Mesenchymal stem cell (in vitro differentiated cells and primary cell): ENCODE measurements at regions not wholly inside any gene's neighbourhood (a gene's known extent, or its start where the extent isn't known, plus 50 kb on each side); places are given as distances from the start of the nearest gene placed in this dataset.
A peak's percentile ranks its signal among the peaks of the same experiment; 100 is the strongest.

Source experiments
- DNase-seq: peaks from one replicate; pipeline ENCODE4 v3.0.0-alpha.2; 2013
- H2AFZ ChIP-seq: one replicate; pipeline ENCODE4 v1.6.1; 2013; ENCODE audit warnings: low read depth, mild to moderate bottlenecking, control low read depth, inconsistent platforms, low read length, moderate library complexity
- H2AK5ac ChIP-seq: 2 replicates; pipeline ENCODE4 v1.6.1; 2013; ENCODE audit warnings: low read length, moderate library complexity, mild to moderate bottlenecking, inconsistent platforms; ENCODE audit not compliant: severe bottlenecking
- H2BK120ac ChIP-seq: one replicate; pipeline ENCODE4 v1.6.1; 2013; ENCODE audit warnings: low read depth, mild to moderate bottlenecking, inconsistent platforms, low read length, moderate library complexity
- H2BK12ac ChIP-seq, 2 experiments: one replicate each; pipeline ENCODE4 v1.6.1; 2013; ENCODE audit warnings: inconsistent platforms in 2 of 2, low read length in 2 of 2, mild to moderate bottlenecking in 2 of 2, moderate library complexity in 2 of 2, control low read depth in 1 of 2
- H2BK15ac ChIP-seq: one replicate; pipeline ENCODE4 v1.6.1; 2013; ENCODE audit warnings: mild to moderate bottlenecking, low read depth, inconsistent platforms; ENCODE audit not compliant: poor library complexity, severe bottlenecking
- H2BK5ac ChIP-seq: 2 replicates; pipeline ENCODE4 v1.6.1; 2013; ENCODE audit warnings: low read depth, mild to moderate bottlenecking, low read length, control low read depth, inconsistent platforms; ENCODE audit not compliant: poor library complexity, severe bottlenecking
- H3K14ac ChIP-seq, 2 experiments: one replicate each; pipeline ENCODE4 v1.6.1; 2013; ENCODE audit warnings: inconsistent platforms in 2 of 2, low read length in 2 of 2, control low read depth in 1 of 2, mild to moderate bottlenecking in 1 of 2, moderate library complexity in 1 of 2
- H3K18ac ChIP-seq, 2 experiments: one replicate each; pipeline ENCODE4 v1.6.1; 2013; ENCODE audit warnings: inconsistent platforms in 2 of 2, low read length in 2 of 2, control low read depth in 1 of 2, low read depth in 1 of 2, mild to moderate bottlenecking in 1 of 2
- H3K23ac ChIP-seq, 2 experiments: one replicate each; pipeline ENCODE4 v1.6.1; 2013; ENCODE audit warnings: inconsistent platforms in 2 of 2, low read length in 2 of 2, mild to moderate bottlenecking in 2 of 2, moderate library complexity in 2 of 2, control low read depth in 1 of 2
- H3K27ac ChIP-seq: 2 replicates; pipeline ENCODE4 v1.5.1; 2013; ENCODE audit warnings: mild to moderate bottlenecking, moderate library complexity, low read length, control low read depth, inconsistent platforms; ENCODE audit not compliant: poor library complexity, severe bottlenecking
- H3K27me3 ChIP-seq, 2 experiments: 2 replicates each; pipeline versions ENCODE4 v1.6.1 to v1.7.0; 2013; ENCODE audit warnings: low read length in 2 of 2, mild to moderate bottlenecking in 2 of 2, moderate library complexity in 2 of 2, control low read depth in 1 of 2, inconsistent platforms in 1 of 2; ENCODE audit not compliant: control insufficient read depth in 1 of 2, insufficient read depth in 1 of 2
- H3K36me3 ChIP-seq, 2 experiments: 2 replicates each; pipeline versions ENCODE4 v1.6.1 to v1.7.0; 2013; ENCODE audit warnings: low read length in 2 of 2, control low read depth in 1 of 2, inconsistent platforms in 1 of 2, low read depth in 1 of 2, mild to moderate bottlenecking in 1 of 2; ENCODE audit not compliant: insufficient read depth in 2 of 2, control insufficient read depth in 1 of 2
- H3K4ac ChIP-seq, 2 experiments: one replicate each; pipeline ENCODE4 v1.6.1; 2013; ENCODE audit warnings: inconsistent platforms in 2 of 2, low read length in 2 of 2, mild to moderate bottlenecking in 2 of 2, moderate library complexity in 2 of 2, control low read depth in 1 of 2, low read depth in 1 of 2
- H3K4me1 ChIP-seq: 2 replicates; pipeline ENCODE4 v1.6.1; 2013; ENCODE audit warnings: low read depth, low read length, control low read depth; ENCODE audit not compliant: control insufficient read depth, insufficient read depth
- H3K4me2 ChIP-seq: 2 replicates; pipeline ENCODE4 v1.6.1; 2013; ENCODE audit warnings: low read length, mild to moderate bottlenecking, inconsistent platforms; ENCODE audit not compliant: poor library complexity, severe bottlenecking
- H3K4me3 ChIP-seq, 2 experiments: 2 replicates each; pipeline versions ENCODE4 v1.5.1 to v1.7.0; 2013; ENCODE audit warnings: low read length in 2 of 2, mild to moderate bottlenecking in 2 of 2, control low read depth in 1 of 2, low read depth in 1 of 2; ENCODE audit not compliant: insufficient read depth in 1 of 2
- H3K79me1 ChIP-seq: replicated peaks from 2 replicates; pipeline ENCODE4 v1.6.1; 2013; ENCODE audit warnings: mild to moderate bottlenecking, control low read depth, low read length, inconsistent platforms; ENCODE audit not compliant: poor library complexity, severe bottlenecking
- H3K9ac ChIP-seq: 2 replicates; pipeline ENCODE4 v1.7.0; 2013; ENCODE audit warnings: mild to moderate bottlenecking, low read length, moderate library complexity
- H3K9me3 ChIP-seq: 2 replicates; pipeline ENCODE4 v1.7.0; 2013; ENCODE audit warnings: mild to moderate bottlenecking, low read length; ENCODE audit not compliant: control insufficient read depth
- H4K8ac ChIP-seq: one replicate; pipeline ENCODE4 v1.6.1; 2013; ENCODE audit warnings: inconsistent platforms, mild to moderate bottlenecking, low read length, moderate library complexity
- H4K91ac ChIP-seq: one replicate; pipeline ENCODE4 v1.6.1; 2013; ENCODE audit warnings: mild to moderate bottlenecking, low read length, inconsistent platforms
- WGBS: methylation state at CpG from one replicate; pipeline ENCODE4 v1.1.7; 2013; ENCODE audit warnings: mixed read lengths; 5-methylcytosine and 5-hydroxymethylcytosine counted together

- Histone ChIP-seq H3K4ac (no peak overlapping the region), H3K79me1 (no peaks in the 10 kb centered on the region), H3K27ac (no peak overlapping the region), H3K4me1 (no peaks in the 10 kb centered on the region), H3K23ac (no peak overlapping the region), H2BK15ac (no peak overlapping the region), H2BK5ac (no peak overlapping the region), H4K91ac (no peak overlapping the region), H2AFZ (no peak overlapping the region), H3K14ac (no peak overlapping the region), H3K4me2 (peak overlapping the region; percentile 9), H3K9me3 (no peaks in the 10 kb centered on the region), H2BK120ac (no peak overlapping the region), H3K27me3 (no peaks in the 10 kb centered on the region), H3K9ac (no peak overlapping the region), H3K36me3 (no peaks in the 10 kb centered on the region), H2AK5ac (no peak overlapping the region), H3K4me3 (no peak overlapping the region), H3K18ac (no peak overlapping the region), H2BK12ac (no peak overlapping the region), H4K8ac (no peak overlapping the region)
- WGBS = 93% methylated on average over 11 of the region's 13 CpGs
- no peak for DNase-seq
Observed at GRCh38 chr5:66454186-66455078, 141.8 kb upstream of the MAST4 start.

GRCh38 chr5:66459728-66460127, 136.5 kb upstream of the MAST4 start:
- Histone ChIP-seq H2BK5ac (no peak overlapping the region), H3K9me3 (peaks cover 9% of the 10 kb centered on the region), H3K27me3 (no peaks in the 10 kb centered on the region), H3K79me1 (no peaks in the 10 kb centered on the region), H3K4me3 (no peak overlapping the region), H2BK15ac (no peak overlapping the region), H3K23ac (no peak overlapping the region), H2AFZ (no peak overlapping the region), H3K9ac (no peak overlapping the region), H2BK12ac (no peak overlapping the region), H3K18ac (no peak overlapping the region), H4K8ac (no peak overlapping the region), H4K91ac (no peak overlapping the region), H3K4me2 (no peak overlapping the region), H2BK120ac (no peak overlapping the region), H3K27ac (no peak overlapping the region), H3K4me1 (no peaks in the 10 kb centered on the region), H2AK5ac (no peak overlapping the region), H3K4ac (no peak overlapping the region), H3K14ac (no peak overlapping the region), H3K36me3 (no peaks in the 10 kb centered on the region)
- no peak for DNase-seq
- WGBS = 90% methylated on average over 2 of the region's 3 CpGs

- Histone ChIP-seq H3K4me3 (no peak overlapping the region), H3K4me2 (no peak overlapping the region), H2BK15ac (no peak overlapping the region), H4K8ac (no peak overlapping the region), H2AK5ac (no peak overlapping the region), H3K4ac (no peak overlapping the region), H3K23ac (no peak overlapping the region), H4K91ac (no peak overlapping the region), H3K9me3 (peaks cover 47% of the 10 kb centered on the region), H3K14ac (no peak overlapping the region), H2BK12ac (no peak overlapping the region), H3K36me3 (no peaks in the 10 kb centered on the region), H3K79me1 (no peaks in the 10 kb centered on the region), H2AFZ (no peak overlapping the region), H3K27ac (no peak overlapping the region), H3K18ac (no peak overlapping the region), H3K27me3 (no peaks in the 10 kb centered on the region), H2BK120ac (no peak overlapping the region), H3K9ac (no peak overlapping the region), H2BK5ac (no peak overlapping the region), H3K4me1 (no peaks in the 10 kb centered on the region)
- no peak for DNase-seq
- WGBS = 100% methylated on average over 1 of the region's 4 CpGs
Observed at GRCh38 chr5:66467564-66467963, 128.6 kb upstream of the MAST4 start.

DNA sequence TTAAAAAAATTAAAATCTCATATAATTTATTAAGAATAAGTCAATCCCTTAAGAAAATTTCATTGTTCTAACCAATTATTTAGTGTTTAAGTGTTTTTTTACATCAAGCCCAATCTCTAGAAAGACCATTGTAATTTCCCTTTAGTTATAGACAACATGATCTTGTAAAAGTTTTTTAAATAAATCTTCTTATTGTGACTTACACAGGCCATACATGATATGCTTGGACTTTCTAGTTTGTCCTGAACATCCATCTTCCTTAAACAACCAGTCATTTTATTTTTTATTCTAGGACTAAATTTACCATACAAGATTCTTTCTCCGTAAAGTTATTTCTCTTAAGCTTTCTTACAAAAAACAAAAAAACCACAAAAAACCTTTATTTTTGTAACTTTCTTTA, 126.5 kb upstream of the MAST4 start:
- no peak overlapping the region for H3K4ac ChIP-seq
- H2BK12ac ChIP-seq = no peak overlapping the region
- H3K4me1 ChIP-seq = no peaks in the 10 kb centered on the region
- no peak overlapping the region for H3K9ac ChIP-seq
- no peak overlapping the region for H3K23ac ChIP-seq
- H3K79me1 ChIP-seq = no peaks in the 10 kb centered on the region
- no peak overlapping the region for H3K14ac ChIP-seq
- no peak overlapping the region for H4K91ac ChIP-seq
- H2AFZ ChIP-seq = no peak overlapping the region
- H3K18ac ChIP-seq = no peak overlapping the region
- no peak overlapping the region for H2BK15ac ChIP-seq
- H3K27ac ChIP-seq = no peak overlapping the region
- H3K36me3 ChIP-seq = no peaks in the 10 kb centered on the region
- H4K8ac ChIP-seq = no peak overlapping the region
- WGBS = 97% methylated on average over 1 of the region's 1 CpG
- DNase-seq = no peak
- no peak overlapping the region for H2BK120ac ChIP-seq
- no peak overlapping the region for H2BK5ac ChIP-seq
- H3K9me3 ChIP-seq = peaks cover 46% of the 10 kb centered on the region
- no peak overlapping the region for H2AK5ac ChIP-seq
- H3K4me2 ChIP-seq = no peak overlapping the region
- no peak overlapping the region for H3K4me3 ChIP-seq
- H3K27me3 ChIP-seq = no peaks in the 10 kb centered on the region
